Fibroblast of skin of left quadriceps (primary cell): ENCODE measurements at regions not wholly inside any gene's neighbourhood (a gene's known extent, or its start where the extent isn't known, plus 50 kb on each side); places are given as distances from the start of the nearest gene placed in this dataset.

Source experiments
- DNase-seq, 2 experiments: peaks; one replicate each; pipeline ENCODE4 v3.0.0-alpha.2; 2013; ENCODE audit warnings: low read depth in 2 of 2

- no peak for DNase-seq
Observed at GRCh38 chr11:121754598-121754997, 301.8 kb upstream of the SORL1-AS1 start.

GRCh38 chr11:121749691-121750090 is 296.9 kb upstream of the SORL1-AS1 start:
- DNase-seq = peak in 1 of 2 experiments; percentile 7

- no peak for DNase-seq
Observed at GRCh38 chr11:121748068-121748467, 295.3 kb upstream of the SORL1-AS1 start.

DNA sequence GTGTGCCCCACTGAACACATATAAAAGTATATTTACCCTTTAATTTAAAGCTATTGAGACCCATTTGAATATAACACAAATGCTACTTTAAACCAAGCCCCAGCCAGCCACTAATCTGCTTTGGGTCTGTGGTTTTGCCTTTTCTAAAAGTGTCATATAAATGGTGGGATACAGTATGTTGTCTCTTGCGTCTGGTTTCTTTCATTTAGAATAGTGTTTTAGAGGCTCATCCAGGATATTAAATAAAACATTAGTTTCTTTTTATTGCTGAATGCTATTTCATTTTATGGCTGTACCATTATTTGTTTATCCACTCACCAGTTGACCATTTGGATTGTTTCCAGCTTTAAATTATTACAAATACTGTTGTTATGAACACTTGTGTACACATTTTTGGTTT is 290.5 kb upstream of the SORL1-AS1 start:
- DNase-seq = no peak

DNA sequence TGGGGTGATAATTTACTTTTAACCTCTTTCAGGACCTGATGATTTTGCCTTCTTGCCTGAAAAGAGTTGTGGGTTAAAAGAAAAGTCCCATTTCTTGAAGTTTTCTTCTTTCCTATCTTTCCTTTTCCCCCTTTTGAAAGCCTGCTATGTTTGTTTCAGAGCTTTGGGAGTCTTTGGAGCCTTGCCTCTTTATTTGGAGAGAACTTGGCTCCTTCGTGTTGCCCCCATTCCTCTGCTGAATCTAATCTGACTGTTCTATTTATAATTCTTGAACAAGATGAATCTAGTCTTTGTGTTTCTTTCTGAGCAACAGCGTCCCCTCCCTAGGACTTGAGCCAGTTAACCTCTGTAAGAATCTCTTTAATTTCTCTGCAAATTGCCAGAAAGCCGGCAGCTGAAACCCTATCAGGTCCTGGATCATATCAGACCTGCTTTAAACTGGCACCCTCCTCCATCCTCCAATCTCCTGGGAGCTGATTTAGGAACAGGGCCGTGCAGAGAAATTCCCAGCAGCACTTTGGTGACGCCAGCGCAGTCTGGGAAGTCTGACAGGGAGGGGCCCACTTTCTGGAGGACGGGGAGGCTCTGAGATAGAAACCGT is 289.1 kb upstream of the SORL1-AS1 start:
- DNase-seq = no peak

DNA sequence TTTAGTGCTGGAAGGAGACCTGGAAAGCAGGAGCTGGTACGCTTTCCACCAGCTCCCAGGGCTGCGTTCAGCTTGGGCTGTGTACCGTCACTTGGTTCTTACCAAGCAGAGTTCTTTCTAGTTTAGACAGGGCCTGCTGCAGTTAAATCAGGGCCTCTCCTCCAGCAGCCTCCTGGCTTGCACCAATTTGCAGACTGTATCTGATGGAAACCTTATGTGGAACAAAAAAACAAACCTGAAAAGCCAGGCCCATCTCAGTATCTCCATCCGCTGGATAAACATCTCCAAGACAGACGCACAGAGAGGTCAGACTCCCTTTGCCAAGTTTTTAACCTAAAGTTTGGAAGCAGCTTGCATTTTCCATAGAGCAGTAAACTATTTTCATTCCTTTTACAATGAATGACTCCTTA is 288.6 kb upstream of the SORL1-AS1 start:
- peak in 1 of 2 experiments; percentile 8 for DNase-seq

DNA sequence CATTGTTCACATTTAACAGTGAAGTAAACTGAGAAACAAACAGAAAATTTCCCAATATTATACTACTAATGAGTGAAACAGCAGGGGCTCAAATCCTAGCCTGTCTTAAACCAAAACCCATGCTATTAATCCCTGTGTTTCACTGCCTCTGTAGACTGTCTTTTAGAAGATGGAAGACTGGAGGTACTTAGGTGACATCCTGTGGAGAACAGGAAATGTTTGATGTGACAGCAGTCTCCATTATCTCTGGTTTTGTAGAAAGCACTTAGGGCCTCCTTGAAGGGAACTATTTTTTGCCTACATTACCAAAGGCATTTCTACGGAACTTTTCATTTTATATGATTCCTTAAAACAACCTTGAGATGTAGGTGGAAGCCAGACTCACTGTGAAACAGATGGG is 288.1 kb upstream of the SORL1-AS1 start:
- DNase-seq = no peak

- no peak for DNase-seq
Observed at GRCh38 chr11:121733858-121734257, 281.1 kb upstream of the SORL1-AS1 start.

DNA sequence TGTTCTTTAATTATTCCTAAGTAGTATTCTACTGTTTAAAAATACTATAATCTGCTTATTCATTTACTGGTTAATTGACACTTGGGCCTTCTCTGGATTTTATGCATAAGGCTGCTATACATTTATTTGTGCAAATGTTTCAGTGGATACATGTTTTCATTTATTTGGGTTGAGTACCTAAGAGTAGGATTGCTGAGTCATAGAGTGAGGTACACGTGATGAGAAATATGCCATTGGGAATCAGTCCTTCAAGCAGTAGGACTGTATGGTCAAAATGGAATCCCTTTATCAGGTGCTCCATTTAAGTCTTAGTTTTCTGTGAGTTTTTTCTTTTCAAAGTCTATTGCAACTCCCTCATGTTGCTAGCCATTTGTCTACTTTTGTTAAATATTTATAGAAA is 275.2 kb upstream of the SORL1-AS1 start:
- DNase-seq = no peak

DNA sequence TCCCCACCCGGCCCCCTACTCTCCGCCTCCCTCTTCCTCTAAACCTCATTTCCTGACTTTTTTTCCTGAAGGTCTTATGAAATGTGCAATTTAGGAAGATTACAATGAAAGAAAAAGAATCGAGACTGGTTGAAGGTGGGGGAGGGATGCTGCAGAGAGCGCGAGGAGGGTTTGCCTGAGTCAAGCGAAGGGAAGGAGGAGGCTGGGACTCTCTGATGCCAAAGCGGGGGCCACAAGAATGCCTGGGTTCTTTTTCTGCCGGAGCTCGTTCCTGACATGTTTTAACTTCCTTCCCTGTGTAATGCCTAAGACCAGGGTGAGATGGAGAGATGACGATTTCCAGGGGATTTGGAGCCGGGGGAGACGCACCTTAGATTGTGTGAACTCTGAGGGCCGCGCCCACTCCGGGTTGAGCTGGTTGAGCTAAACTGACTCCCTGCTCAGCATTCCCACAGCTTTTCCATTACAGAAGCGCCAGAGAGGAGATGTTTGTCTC is 270.5 kb upstream of the SORL1-AS1 start:
- no peak for DNase-seq

DNA sequence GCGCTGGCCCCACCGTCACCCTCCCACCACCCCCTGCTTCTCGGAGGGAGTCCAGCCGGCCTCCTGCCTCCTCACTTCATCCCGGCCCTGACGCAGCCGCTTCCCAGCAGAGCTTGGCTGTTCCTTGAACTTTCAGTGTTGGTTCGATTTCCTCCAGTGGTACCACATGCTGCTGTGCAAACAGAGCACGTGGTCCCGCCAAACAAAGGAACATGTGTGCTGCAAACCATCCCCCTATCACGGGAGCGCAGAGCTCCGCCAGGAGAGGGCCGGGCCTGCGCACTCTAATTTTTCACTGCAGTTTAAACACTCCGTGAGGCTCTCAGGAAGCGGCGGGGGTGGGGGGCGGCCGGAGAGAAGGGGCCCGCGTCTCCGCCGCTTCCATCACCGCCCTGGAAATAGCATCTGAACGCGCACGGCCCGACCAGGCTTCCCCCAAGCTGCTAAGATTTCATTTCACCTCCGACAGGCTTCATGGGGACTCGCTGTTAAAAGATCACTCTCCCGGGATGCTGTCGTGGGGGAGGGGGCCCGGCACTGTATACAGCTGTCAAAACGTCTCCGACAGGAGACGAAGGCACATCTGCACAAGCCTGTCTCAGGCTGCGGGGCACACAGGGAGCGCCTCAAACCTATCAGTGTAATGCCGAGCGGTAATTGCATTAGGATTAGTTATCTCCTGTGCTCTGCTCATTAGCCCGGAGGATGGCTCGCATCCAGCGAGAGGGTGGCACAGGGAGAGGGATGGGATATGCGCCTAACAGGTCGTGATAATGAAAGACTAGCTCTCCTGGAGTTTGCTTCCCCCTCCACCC is 269.9 kb upstream of the SORL1-AS1 start:
- peak; percentile 81 to 83 for DNase-seq

DNA sequence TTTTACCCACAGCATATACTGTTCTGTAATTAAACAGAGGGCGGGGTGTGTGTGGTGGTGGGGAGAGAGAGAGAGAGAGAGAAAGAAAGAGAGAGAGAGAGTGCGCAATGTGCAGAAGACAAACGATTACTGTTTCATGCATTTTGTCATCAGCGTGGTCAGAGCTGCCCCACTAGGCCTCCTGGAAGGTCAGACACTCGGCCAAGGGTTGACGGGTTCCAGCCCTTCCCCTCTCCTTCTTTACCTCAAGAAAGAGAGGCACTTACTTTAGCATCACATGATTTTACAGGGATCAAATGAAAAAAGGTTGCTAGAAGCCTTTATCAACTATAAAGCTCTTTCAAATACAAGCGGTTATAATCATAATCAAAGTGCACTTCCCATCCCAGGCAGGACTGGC is 269.2 kb upstream of the SORL1-AS1 start:
- no peak for DNase-seq

- no peak for DNase-seq
Observed at GRCh38 chr11:121721448-121721847, 268.7 kb upstream of the SORL1-AS1 start.

- no peak for DNase-seq
Observed at GRCh38 chr11:121717296-121717695, 264.5 kb upstream of the SORL1-AS1 start.

DNA sequence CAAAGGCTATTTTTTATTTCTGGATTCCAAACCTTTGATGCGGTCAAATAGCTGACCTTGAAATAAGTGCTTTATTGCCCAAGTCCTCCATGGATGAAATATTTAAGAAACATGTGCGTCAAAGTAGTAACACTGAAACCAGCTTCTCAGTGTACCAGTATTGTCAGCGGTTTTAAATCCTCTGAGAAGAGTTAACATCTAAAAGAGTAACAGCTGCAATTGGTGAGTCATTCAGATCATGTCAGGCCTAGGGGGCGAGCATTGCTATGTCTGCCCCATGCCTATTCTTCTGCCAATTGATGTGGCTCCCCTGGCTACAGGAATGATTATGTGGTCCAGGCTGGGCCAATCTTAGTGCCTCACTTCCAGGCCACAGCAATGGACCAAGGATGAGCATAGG is 263.3 kb upstream of the SORL1-AS1 start:
- peak; percentile 66 to 67 for DNase-seq

DNA sequence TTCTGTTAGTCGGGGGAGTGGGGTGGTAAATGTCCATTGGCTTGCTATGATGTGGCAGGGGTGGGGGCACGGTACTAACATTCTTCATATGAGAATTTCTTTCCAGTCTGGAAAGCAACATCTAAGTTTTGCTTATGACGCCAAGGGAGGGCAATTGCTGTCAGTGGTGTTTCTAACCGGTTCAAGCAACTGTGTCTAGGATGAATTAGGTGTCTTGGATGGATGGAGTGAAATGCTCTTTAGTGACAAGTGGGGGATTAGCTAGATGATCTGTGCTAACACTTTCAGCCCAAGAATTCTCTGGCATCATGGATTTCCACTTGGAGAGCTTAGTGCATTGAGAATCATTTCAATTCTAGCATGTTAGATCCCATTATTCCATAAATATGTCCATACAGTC is 262.6 kb upstream of the SORL1-AS1 start:
- no peak for DNase-seq

GRCh38 chr11:121714351-121714750 is 261.6 kb upstream of the SORL1-AS1 start:
- DNase-seq = no peak

GRCh38 chr11:121711939-121712338 is 259.2 kb upstream of the SORL1-AS1 start:
- DNase-seq = peak in 1 of 2 experiments; percentile 24

DNA sequence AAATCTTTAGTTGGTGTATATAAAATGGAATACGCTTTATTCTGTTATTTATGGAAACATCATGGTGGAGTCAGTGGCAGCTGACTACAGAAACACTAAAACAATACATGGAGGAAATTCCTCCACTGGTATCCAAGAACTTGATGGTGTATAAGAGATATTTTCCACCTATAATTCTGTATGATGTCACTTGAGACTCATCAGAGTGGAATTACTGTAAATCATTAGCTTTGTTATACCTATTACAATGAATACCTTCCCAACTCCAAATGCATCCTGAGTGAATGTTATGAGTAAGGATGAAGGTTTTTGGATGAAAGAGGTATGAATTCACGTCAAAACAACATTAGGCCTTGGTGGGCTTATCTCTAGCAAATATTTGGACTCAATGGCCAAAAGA is 258.5 kb upstream of the SORL1-AS1 start:
- no peak for DNase-seq

DNA sequence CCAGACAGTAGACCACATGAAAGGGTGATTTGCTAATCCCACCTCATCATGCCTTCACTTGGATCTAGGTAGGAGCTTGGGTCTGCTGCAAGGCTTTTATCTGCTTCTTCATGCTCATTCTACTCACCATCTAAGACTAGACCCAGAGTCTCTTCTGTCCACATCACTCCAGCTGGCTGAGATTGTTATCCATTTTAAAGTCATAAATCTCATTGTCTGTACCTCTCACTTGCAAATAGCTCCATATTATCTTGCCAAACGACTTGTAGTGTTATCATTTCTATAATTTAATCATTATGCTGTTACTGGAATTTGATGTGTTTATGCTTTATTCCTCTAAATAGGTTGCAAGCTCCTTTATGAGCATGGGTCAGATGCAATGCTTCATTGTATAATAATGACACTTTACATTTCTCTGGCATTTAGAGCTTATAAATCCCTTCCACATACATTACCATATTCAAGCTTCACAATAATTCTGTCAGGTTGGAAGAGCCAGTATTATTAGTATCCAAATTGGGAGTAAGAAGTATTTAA is 254.2 kb upstream of the SORL1-AS1 start:
- peak in 1 of 2 experiments; percentile 11 for DNase-seq

DNA sequence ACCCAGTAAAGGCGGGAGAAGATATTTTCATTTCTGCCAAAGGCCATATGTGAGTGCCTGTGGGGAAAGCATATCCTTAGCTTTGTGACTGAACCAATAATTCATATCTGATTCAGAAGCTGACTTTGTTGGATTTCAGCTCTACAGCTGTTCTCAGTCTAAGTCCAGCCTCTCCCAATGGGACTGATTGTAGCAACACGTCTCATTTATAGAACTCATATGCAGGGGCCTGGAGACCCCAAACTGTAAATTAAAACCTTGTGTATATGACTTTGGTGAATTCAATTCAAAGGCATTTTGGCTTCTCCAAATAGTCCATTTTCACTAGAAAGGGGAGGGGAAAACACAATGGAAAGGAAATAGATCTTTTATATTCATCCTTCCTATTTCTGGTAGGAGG is 250.4 kb upstream of the SORL1-AS1 start:
- DNase-seq = peak in 1 of 2 experiments; percentile 26

DNA sequence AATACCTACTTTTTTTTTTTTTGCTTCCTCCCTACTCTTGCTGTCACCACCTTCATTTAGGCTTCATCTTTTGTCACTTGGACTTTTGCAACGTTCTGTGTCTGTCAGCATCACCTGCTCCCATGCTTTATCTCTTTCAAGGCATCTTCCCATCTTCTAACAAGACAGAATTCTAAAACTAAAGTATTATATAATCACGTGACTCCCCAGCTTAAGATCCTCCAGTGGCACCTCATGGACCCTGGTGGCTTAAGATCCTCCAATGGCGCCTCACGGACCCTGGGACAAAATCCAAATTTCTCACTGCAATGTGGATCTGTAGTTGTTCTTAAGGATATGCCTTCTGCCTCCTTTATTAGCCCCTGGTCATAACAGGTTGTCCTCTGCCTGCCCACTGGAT is 248.2 kb upstream of the SORL1-AS1 start:
- DNase-seq = no peak

- no peak for DNase-seq
Observed at GRCh38 chr11:121699801-121700200, 247.0 kb upstream of the SORL1-AS1 start.
